Uterus (tissue), 2 donors: ENCODE measurements at regions not wholly inside any gene's neighbourhood (a gene's known extent, or its start where the extent isn't known, plus 50 kb on each side); places are given as distances from the start of the nearest gene placed in this dataset.

Source experiments
- CTCF ChIP-seq, 4 experiments: fragments of 200-600 bp in 2 of 4; fragments of 450-650 bp in 2 of 4; sonication (generic) in 2 of 4; IDR thresholded peaks; one replicate each; pipeline ENCODE4 v1.5.1; 2016 to 2019; ENCODE audit warnings: antibody characterized with exemption in 4 of 4, mild to moderate bottlenecking in 2 of 4, moderate library complexity in 1 of 4
- POLR2A ChIP-seq, 2 donors: fragments of 450-650 bp; IDR thresholded peaks; one replicate each; pipeline ENCODE4 v1.6.1; 2016; ENCODE audit warnings: antibody characterized with exemption in 2 of 2, mild to moderate bottlenecking in 1 of 2, moderate library complexity in 1 of 2

- TF ChIP-seq POLR2A (IDR thresholded peaks at IDR 0.05) (no peak), CTCF (IDR thresholded peaks at IDR 0.05) (no peak)
Measured at GRCh38 chr18:37783771-37784170, 218.2 kb upstream of the CELF4 start.
